Breast epithelium (tissue), 3 donors: ENCODE measurements at regions not wholly inside any gene's neighbourhood (a gene's known extent, or its start where the extent isn't known, plus 50 kb on each side); places are given as distances from the start of the nearest gene placed in this dataset.

Source experiments
- POLR2A ChIP-seq: fragments of 450-650 bp; IDR thresholded peaks from one replicate; pipeline ENCODE4 v1.6.1; 2016; ENCODE audit warnings: antibody characterized with exemption, mild to moderate bottlenecking, moderate library complexity
- TF ChIP-seq, protein P1 (sequence below), 3 donors: fragments of 450-650 bp; IDR thresholded peaks; one replicate each; pipeline ENCODE4 v1.5.1; 2016 to 2017; ENCODE audit warnings: antibody characterized with exemption in 3 of 3, mild to moderate bottlenecking in 3 of 3, moderate library complexity in 3 of 3

DNA sequence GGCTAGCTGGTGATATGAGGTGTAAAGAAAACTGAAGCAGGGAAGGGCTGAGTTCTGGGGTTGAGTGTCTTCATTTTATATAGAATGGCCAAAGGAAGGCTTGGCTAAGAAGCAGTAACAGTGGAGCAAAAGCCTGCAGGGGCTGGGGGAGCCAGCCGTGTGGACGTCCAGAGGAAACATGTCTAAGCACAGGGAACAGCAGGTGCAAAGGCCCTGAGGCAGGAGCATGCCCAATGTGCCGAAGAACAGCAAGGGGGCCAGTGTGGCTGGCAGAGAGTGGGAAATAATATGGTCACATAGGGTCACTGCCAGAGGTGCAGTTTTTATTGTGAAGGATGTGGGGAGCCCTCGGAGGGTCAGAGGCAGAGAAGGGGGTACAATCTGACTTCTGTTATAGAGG lies 60.5 kb upstream of the KCNG1 start:
- no peak for TF ChIP-seq POLR2A
- TF ChIP-seq, protein P1, sequence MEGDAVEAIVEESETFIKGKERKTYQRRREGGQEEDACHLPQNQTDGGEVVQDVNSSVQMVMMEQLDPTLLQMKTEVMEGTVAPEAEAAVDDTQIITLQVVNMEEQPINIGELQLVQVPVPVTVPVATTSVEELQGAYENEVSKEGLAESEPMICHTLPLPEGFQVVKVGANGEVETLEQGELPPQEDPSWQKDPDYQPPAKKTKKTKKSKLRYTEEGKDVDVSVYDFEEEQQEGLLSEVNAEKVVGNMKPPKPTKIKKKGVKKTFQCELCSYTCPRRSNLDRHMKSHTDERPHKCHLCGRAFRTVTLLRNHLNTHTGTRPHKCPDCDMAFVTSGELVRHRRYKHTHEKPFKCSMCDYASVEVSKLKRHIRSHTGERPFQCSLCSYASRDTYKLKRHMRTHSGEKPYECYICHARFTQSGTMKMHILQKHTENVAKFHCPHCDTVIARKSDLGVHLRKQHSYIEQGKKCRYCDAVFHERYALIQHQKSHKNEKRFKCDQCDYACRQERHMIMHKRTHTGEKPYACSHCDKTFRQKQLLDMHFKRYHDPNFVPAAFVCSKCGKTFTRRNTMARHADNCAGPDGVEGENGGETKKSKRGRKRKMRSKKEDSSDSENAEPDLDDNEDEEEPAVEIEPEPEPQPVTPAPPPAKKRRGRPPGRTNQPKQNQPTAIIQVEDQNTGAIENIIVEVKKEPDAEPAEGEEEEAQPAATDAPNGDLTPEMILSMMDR (IDR thresholded peaks at IDR 0.05), result no peak
